ENCODE measurements at regions not wholly inside any gene's neighbourhood (a gene's known extent, or its start where the extent isn't known, plus 50 kb on each side); places are given as distances from the start of the nearest gene placed in this dataset.

DNA sequence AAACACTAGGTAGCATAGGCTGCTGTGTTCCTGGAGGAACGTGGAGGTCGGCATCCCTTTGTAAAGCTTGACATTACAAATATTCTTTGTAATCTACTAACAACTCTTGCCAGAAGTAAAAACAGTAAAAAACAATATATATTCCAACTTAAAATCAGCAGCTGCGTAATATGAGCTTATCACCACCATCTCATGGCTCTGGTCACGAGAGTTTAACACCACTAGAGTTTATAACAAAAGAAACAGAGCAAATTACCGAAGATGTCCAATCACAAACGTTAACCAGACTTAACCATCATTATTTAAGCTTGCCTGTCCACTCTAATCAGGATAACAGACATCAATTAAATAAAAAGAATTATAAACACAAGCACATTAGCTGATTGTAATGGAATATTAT is 236.7 kb downstream of the PCDH7 start:
- TF ChIP-seq CTCF (conservative IDR thresholded peaks at IDR 0.05 in 1 of 2, IDR thresholded peaks at IDR 0.05 in 1 of 2; ENCODE audit: low read depth in 1 of 2, low read length in 2 of 2) (no peak), EZH2 (IDR thresholded peaks at IDR 0.05; ENCODE audit: low read length, missing control alignments) (no peak)

Measured in fibroblast of lung (primary cell).